ENCODE measurements at regions not wholly inside any gene's neighbourhood (a gene's known extent, or its start where the extent isn't known, plus 50 kb on each side); places are given as distances from the start of the nearest gene placed in this dataset.
"Not testable (repeated sequence)": the region's sequence is repeated elsewhere in the genome, so short reads cannot be mapped to it uniquely, and the experiment has no call there.

- in situ Hi-C loops (cut with HindIII; ENCODE audit: low pct_unique_long_range_greater_than_20kb, low sequenced_read_pairs) = no loop called here
- no peak for DNase-seq (ENCODE audit: low read depth, low spot score)
Observed at GRCh38 chr17:33858121-33858520, 397.0 kb upstream of the CCL2 start.

GRCh38 chr17:33858682-33859081 is 396.4 kb upstream of the CCL2 start:
- no peak for DNase-seq (ENCODE audit: low read depth, low spot score)
- in situ Hi-C loops (cut with HindIII; ENCODE audit: low pct_unique_long_range_greater_than_20kb, low sequenced_read_pairs) = no loop called here

- no peak for DNase-seq (ENCODE audit: low read depth, low spot score)
- in situ Hi-C loops (cut with HindIII; ENCODE audit: low pct_unique_long_range_greater_than_20kb, low sequenced_read_pairs) = no loop called here
Observed at GRCh38 chr17:33862772-33863602, 392.1 kb upstream of the CCL2 start.

GRCh38 chr17:33864758-33865229 is 390.3 kb upstream of the CCL2 start:
- in situ Hi-C loops (cut with HindIII; ENCODE audit: low pct_unique_long_range_greater_than_20kb, low sequenced_read_pairs) = no loop called here
- no peak for DNase-seq (ENCODE audit: low read depth, low spot score)

GRCh38 chr17:33868899-33869298 is 386.2 kb upstream of the CCL2 start:
- no peak for DNase-seq (ENCODE audit: low read depth, low spot score)
- in situ Hi-C loops (cut with HindIII; ENCODE audit: low pct_unique_long_range_greater_than_20kb, low sequenced_read_pairs) = no loop called here

- DNase-seq (ENCODE audit: low read depth, low spot score) = no peak
- in situ Hi-C loops (cut with HindIII; ENCODE audit: low pct_unique_long_range_greater_than_20kb, low sequenced_read_pairs) = no loop called here
Observed at GRCh38 chr17:33870936-33871335, 384.1 kb upstream of the CCL2 start.

GRCh38 chr17:33871720-33872540 is 383.2 kb upstream of the CCL2 start:
- no peak for DNase-seq (ENCODE audit: low read depth, low spot score)

GRCh38 chr17:33873201-33873617 is 381.9 kb upstream of the CCL2 start:
- in situ Hi-C loops (cut with HindIII; ENCODE audit: low pct_unique_long_range_greater_than_20kb, low sequenced_read_pairs) = no loop called here
- DNase-seq (ENCODE audit: low read depth, low spot score) = no peak

More at GRCh38 chr17:33871720-33872540, 383.2 kb upstream of the CCL2 start:
- in situ Hi-C loops (cut with HindIII; ENCODE audit: low pct_unique_long_range_greater_than_20kb, low sequenced_read_pairs) = no loop called here

- no peak for DNase-seq (ENCODE audit: low read depth, low spot score)
- in situ Hi-C loops (cut with HindIII; ENCODE audit: low pct_unique_long_range_greater_than_20kb, low sequenced_read_pairs) = no loop called here
Observed at GRCh38 chr17:33874617-33875060, 380.4 kb upstream of the CCL2 start.

GRCh38 chr17:33875973-33876372 is 379.1 kb upstream of the CCL2 start:
- in situ Hi-C loops (cut with HindIII; ENCODE audit: low pct_unique_long_range_greater_than_20kb, low sequenced_read_pairs) = no loop called here
- DNase-seq (ENCODE audit: low read depth, low spot score) = no peak

GRCh38 chr17:33882273-33882672 is 372.8 kb upstream of the CCL2 start:
- DNase-seq (ENCODE audit: low read depth, low spot score); in situ Hi-C loops (cut with HindIII; ENCODE audit: low pct_unique_long_range_greater_than_20kb, low sequenced_read_pairs): not testable (repeated sequence)

- in situ Hi-C loops (cut with HindIII; ENCODE audit: low pct_unique_long_range_greater_than_20kb, low sequenced_read_pairs); DNase-seq (ENCODE audit: low read depth, low spot score): not testable (repeated sequence)
Observed at GRCh38 chr17:33882677-33883076, 372.4 kb upstream of the CCL2 start.

- no peak for DNase-seq (ENCODE audit: low read depth, low spot score)
- in situ Hi-C loops (cut with HindIII; ENCODE audit: low pct_unique_long_range_greater_than_20kb, low sequenced_read_pairs) = no loop called here
Observed at GRCh38 chr17:33888455-33888854, 366.6 kb upstream of the CCL2 start.

- no peak for DNase-seq (ENCODE audit: low read depth, low spot score)
- in situ Hi-C loops (cut with HindIII; ENCODE audit: low pct_unique_long_range_greater_than_20kb, low sequenced_read_pairs) = no loop called here
Observed at GRCh38 chr17:33889040-33889439, 366.0 kb upstream of the CCL2 start.

- DNase-seq (ENCODE audit: low read depth, low spot score) = no peak
- in situ Hi-C loops (cut with HindIII; ENCODE audit: low pct_unique_long_range_greater_than_20kb, low sequenced_read_pairs) = no loop called here
Observed at GRCh38 chr17:33889766-33890165, 365.3 kb upstream of the CCL2 start.

- no peak for DNase-seq (ENCODE audit: low read depth, low spot score)
- in situ Hi-C loops (cut with HindIII; ENCODE audit: low pct_unique_long_range_greater_than_20kb, low sequenced_read_pairs) = no loop called here
Observed at GRCh38 chr17:33892717-33893591, 362.1 kb upstream of the CCL2 start.

- in situ Hi-C loops (cut with HindIII; ENCODE audit: low pct_unique_long_range_greater_than_20kb, low sequenced_read_pairs) = no loop called here
- no peak for DNase-seq (ENCODE audit: low read depth, low spot score)
Observed at GRCh38 chr17:33895491-33895890, 359.6 kb upstream of the CCL2 start.

GRCh38 chr17:33896263-33896662 is 358.8 kb upstream of the CCL2 start:
- no peak for DNase-seq (ENCODE audit: low read depth, low spot score)
- in situ Hi-C loops (cut with HindIII; ENCODE audit: low pct_unique_long_range_greater_than_20kb, low sequenced_read_pairs) = no loop called here
